ENCODE measurements at regions not wholly inside any gene's neighbourhood (a gene's known extent, or its start where the extent isn't known, plus 50 kb on each side); places are given as distances from the start of the nearest gene placed in this dataset.

- no peak overlapping the region for H3K4me3 ChIP-seq (replicated peaks; ENCODE audit: insufficient read depth, low read length)
- H3K27me3 ChIP-seq (ENCODE audit: insufficient read depth, poor library complexity, severe bottlenecking), result no peaks in the 10 kb centered on the region
- no peak for DNase-seq (ENCODE audit: low read depth in 1 of 2, low spot score in 1 of 2)
- TF ChIP-seq REST (IDR thresholded peaks at IDR 0.05; ENCODE audit: insufficient replicate concordance, low read depth) (no peak), POLR2AphosphoS5 (IDR thresholded peaks at IDR 0.05; ENCODE audit: low read depth) (no peak), CTCF (IDR thresholded peaks at IDR 0.05; ENCODE audit: insufficient read depth, low read length) (no peak), SPI1 (IDR thresholded peaks at IDR 0.05; ENCODE audit: borderline replicate concordance, low read depth) (no peak), GABPA (IDR thresholded peaks at IDR 0.05; ENCODE audit: low read depth) (no peak)
- H3K27ac ChIP-seq (replicated peaks), result no peak overlapping the region
Observed at GRCh38 chr9:118832371-118832770, 536.9 kb downstream of the BRINP1 start.

GRCh38 chr9:118836891-118837290 lies 532.3 kb downstream of the BRINP1 start:
- Histone ChIP-seq H3K27me3 (ENCODE audit: insufficient read depth, poor library complexity, severe bottlenecking) (no peaks in the 10 kb centered on the region), H3K4me3 (replicated peaks; ENCODE audit: insufficient read depth, low read length) (no peak overlapping the region), H3K27ac (replicated peaks) (no peak overlapping the region)
- no peak for DNase-seq (ENCODE audit: low read depth in 1 of 2, low spot score in 1 of 2)
- no peak for TF ChIP-seq SPI1 (IDR thresholded peaks at IDR 0.05; ENCODE audit: borderline replicate concordance, low read depth)
- TF ChIP-seq GABPA (IDR thresholded peaks at IDR 0.05; ENCODE audit: low read depth), result no peak
- TF ChIP-seq CTCF (IDR thresholded peaks at IDR 0.05; ENCODE audit: insufficient read depth, low read length), result no peak
- TF ChIP-seq POLR2AphosphoS5 (IDR thresholded peaks at IDR 0.05; ENCODE audit: low read depth), result no peak
- TF ChIP-seq REST (IDR thresholded peaks at IDR 0.05; ENCODE audit: insufficient replicate concordance, low read depth), result no peak

- Histone ChIP-seq H3K4me3 (replicated peaks; ENCODE audit: insufficient read depth, low read length) (no peak overlapping the region), H3K27me3 (ENCODE audit: insufficient read depth, poor library complexity, severe bottlenecking) (no peaks in the 10 kb centered on the region), H3K27ac (replicated peaks) (no peak overlapping the region)
- TF ChIP-seq SPI1 (IDR thresholded peaks at IDR 0.05; ENCODE audit: borderline replicate concordance, low read depth), result no peak
- TF ChIP-seq REST (IDR thresholded peaks at IDR 0.05; ENCODE audit: insufficient replicate concordance, low read depth), result no peak
- TF ChIP-seq POLR2AphosphoS5 (IDR thresholded peaks at IDR 0.05; ENCODE audit: low read depth), result no peak
- DNase-seq (ENCODE audit: low read depth in 1 of 2, low spot score in 1 of 2), result no peak
Observed at GRCh38 chr9:118871531-118871930, 497.7 kb downstream of the BRINP1 start.

DNA sequence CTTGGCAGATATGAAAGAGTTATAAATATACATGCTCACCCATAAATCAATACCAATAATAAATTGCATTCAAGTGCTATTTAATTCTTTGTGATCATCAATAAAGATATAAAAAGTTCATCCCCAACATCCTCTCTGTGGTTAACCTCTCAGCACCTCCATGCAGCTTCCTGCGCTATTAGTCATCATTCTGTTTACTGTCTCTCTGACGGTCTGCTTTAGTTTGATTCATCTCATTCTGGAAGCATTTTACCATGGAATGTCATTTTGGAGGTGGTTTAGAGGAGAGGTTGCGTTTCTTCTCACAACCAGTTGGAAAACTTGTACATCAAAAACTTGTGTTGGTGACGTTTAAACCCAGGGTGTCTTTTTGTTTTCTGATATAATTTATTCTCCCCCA lies 486.6 kb downstream of the BRINP1 start:
- no peak for TF ChIP-seq CTCF (IDR thresholded peaks at IDR 0.05; ENCODE audit: insufficient read depth, low read length)
- no peak for TF ChIP-seq POLR2AphosphoS5 (IDR thresholded peaks at IDR 0.05; ENCODE audit: low read depth)
- no peak for TF ChIP-seq GABPA (IDR thresholded peaks at IDR 0.05; ENCODE audit: low read depth)
- no peak for TF ChIP-seq REST (IDR thresholded peaks at IDR 0.05; ENCODE audit: insufficient replicate concordance, low read depth)
- TF ChIP-seq SPI1 (IDR thresholded peaks at IDR 0.05; ENCODE audit: borderline replicate concordance, low read depth), result no peak
- Histone ChIP-seq H3K27ac (replicated peaks) (no peak overlapping the region), H3K27me3 (ENCODE audit: insufficient read depth, poor library complexity, severe bottlenecking) (no peaks in the 10 kb centered on the region), H3K4me3 (replicated peaks; ENCODE audit: insufficient read depth, low read length) (no peak overlapping the region)
- DNase-seq (ENCODE audit: low read depth in 1 of 2, low spot score in 1 of 2), result no peak

Data from HL-60 (cell line).